ENCODE measurements at regions not wholly inside any gene's neighbourhood (a gene's known extent, or its start where the extent isn't known, plus 50 kb on each side); places are given as distances from the start of the nearest gene placed in this dataset.
"Not testable (repeated sequence)": the region's sequence is repeated elsewhere in the genome, so short reads cannot be mapped to it uniquely, and the experiment has no call there.

- Histone ChIP-seq H3K4me1 (no peaks in the 10 kb centered on the region), H3K36me3 (replicated peaks) (no peaks in the 10 kb centered on the region), H3K4me3 (no peak overlapping the region), H3K9me3 (no peaks in the 10 kb centered on the region), H3K27me3 (ENCODE audit: low read depth) (no peaks in the 10 kb centered on the region)
- in situ Hi-C loops (cut with MboI; ENCODE audit: low sequenced_read_pairs), result loop anchor here (25.0 kb wide), 1 partner anchor 524 kb away; no protein-coding TSS in a partner anchor
- DNase-seq (ENCODE audit: low spot score in 2 of 2), result no peak
Observed at GRCh38 chr2:133888621-133889219, 320.5 kb upstream of the NCKAP5 start.

GRCh38 chr2:133892352-133892913 lies 324.2 kb upstream of the NCKAP5 start:
- in situ Hi-C loops (cut with MboI; ENCODE audit: low sequenced_read_pairs), result loop anchor here (25.0 kb wide), 1 partner anchor 520 kb away; no protein-coding TSS in a partner anchor

GRCh38 chr2:133894429-133894828 lies 326.2 kb upstream of the NCKAP5 start:
- no peaks in the 10 kb centered on the region for H3K27me3 ChIP-seq (ENCODE audit: low read depth)
- H3K36me3 ChIP-seq (replicated peaks), result no peaks in the 10 kb centered on the region
- no peak for DNase-seq (ENCODE audit: low spot score in 2 of 2)
- no peak overlapping the region for H3K4me3 ChIP-seq
- no peaks in the 10 kb centered on the region for H3K4me1 ChIP-seq
- no peaks in the 10 kb centered on the region for H3K9me3 ChIP-seq
- in situ Hi-C loops (cut with MboI; ENCODE audit: low sequenced_read_pairs), result loop anchor here (25.0 kb wide), 1 partner anchor 518 kb away; no protein-coding TSS in a partner anchor

More at GRCh38 chr2:133892352-133892913, 324.2 kb upstream of the NCKAP5 start:
- Histone ChIP-seq H3K36me3 (replicated peaks) (no peaks in the 10 kb centered on the region), H3K4me3 (no peak overlapping the region), H3K27me3 (ENCODE audit: low read depth) (no peaks in the 10 kb centered on the region), H3K9me3 (no peaks in the 10 kb centered on the region), H3K4me1 (no peaks in the 10 kb centered on the region)
- DNase-seq (ENCODE audit: low spot score in 2 of 2), result no peak

GRCh38 chr2:133897838-133898237 lies 329.6 kb upstream of the NCKAP5 start:
- not testable (repeated sequence) for H3K36me3 ChIP-seq (replicated peaks); DNase-seq (ENCODE audit: low spot score in 2 of 2); H3K4me3 ChIP-seq; H3K27me3 ChIP-seq (ENCODE audit: low read depth); H3K4me1 ChIP-seq; H3K9me3 ChIP-seq
- in situ Hi-C loops (cut with MboI; ENCODE audit: low sequenced_read_pairs), result loop anchor here (25.0 kb wide), 1 partner anchor 514 kb away; no protein-coding TSS in a partner anchor

GRCh38 chr2:133900909-133901308 lies 332.6 kb upstream of the NCKAP5 start:
- no peak for DNase-seq (ENCODE audit: low spot score in 2 of 2)

GRCh38 chr2:133906396-133906795 lies 338.1 kb upstream of the NCKAP5 start:
- in situ Hi-C loops (cut with MboI; ENCODE audit: low sequenced_read_pairs), result no loop called here
- Histone ChIP-seq H3K4me3 (no peak overlapping the region), H3K4me1 (no peaks in the 10 kb centered on the region), H3K27me3 (ENCODE audit: low read depth) (no peaks in the 10 kb centered on the region), H3K9me3 (no peaks in the 10 kb centered on the region), H3K36me3 (replicated peaks) (no peaks in the 10 kb centered on the region)
- no peak for DNase-seq (ENCODE audit: low spot score in 2 of 2)

More at GRCh38 chr2:133900909-133901308, 332.6 kb upstream of the NCKAP5 start:
- in situ Hi-C loops (cut with MboI; ENCODE audit: low sequenced_read_pairs), result no loop called here
- Histone ChIP-seq H3K36me3 (replicated peaks) (no peaks in the 10 kb centered on the region), H3K4me1 (no peaks in the 10 kb centered on the region), H3K27me3 (ENCODE audit: low read depth) (no peaks in the 10 kb centered on the region), H3K4me3 (no peak overlapping the region), H3K9me3 (no peaks in the 10 kb centered on the region)

- Histone ChIP-seq H3K4me1 (no peaks in the 10 kb centered on the region), H3K36me3 (replicated peaks) (no peaks in the 10 kb centered on the region), H3K27me3 (ENCODE audit: low read depth) (no peaks in the 10 kb centered on the region), H3K4me3 (no peak overlapping the region), H3K9me3 (no peaks in the 10 kb centered on the region)
- in situ Hi-C loops (cut with MboI; ENCODE audit: low sequenced_read_pairs), result no loop called here
- DNase-seq (ENCODE audit: low spot score in 2 of 2), result no peak
Observed at GRCh38 chr2:133906926-133907325, 338.7 kb upstream of the NCKAP5 start.

GRCh38 chr2:133908171-133908570 lies 339.9 kb upstream of the NCKAP5 start:
- Histone ChIP-seq H3K4me1 (no peaks in the 10 kb centered on the region), H3K4me3 (no peak overlapping the region), H3K36me3 (replicated peaks) (no peaks in the 10 kb centered on the region), H3K27me3 (ENCODE audit: low read depth) (no peaks in the 10 kb centered on the region), H3K9me3 (no peaks in the 10 kb centered on the region)
- DNase-seq (ENCODE audit: low spot score in 2 of 2), result no peak
- in situ Hi-C loops (cut with MboI; ENCODE audit: low sequenced_read_pairs), result no loop called here

- DNase-seq (ENCODE audit: low spot score in 2 of 2), result no peak
- in situ Hi-C loops (cut with MboI; ENCODE audit: low sequenced_read_pairs), result no loop called here
- Histone ChIP-seq H3K27me3 (ENCODE audit: low read depth) (no peaks in the 10 kb centered on the region), H3K4me1 (no peaks in the 10 kb centered on the region), H3K9me3 (no peaks in the 10 kb centered on the region), H3K36me3 (replicated peaks) (no peaks in the 10 kb centered on the region), H3K4me3 (no peak overlapping the region)
Observed at GRCh38 chr2:133918141-133918540, 335.7 kb upstream of the MGAT5 start.

- no peak for DNase-seq (ENCODE audit: low spot score in 2 of 2)
- in situ Hi-C loops (cut with MboI; ENCODE audit: low sequenced_read_pairs), result no loop called here
- Histone ChIP-seq H3K4me3 (no peak overlapping the region), H3K36me3 (replicated peaks) (no peaks in the 10 kb centered on the region), H3K4me1 (no peaks in the 10 kb centered on the region), H3K27me3 (ENCODE audit: low read depth) (no peaks in the 10 kb centered on the region), H3K9me3 (no peaks in the 10 kb centered on the region)
Observed at GRCh38 chr2:133919285-133919684, 334.6 kb upstream of the MGAT5 start.

- no peak for DNase-seq (ENCODE audit: low spot score in 2 of 2)
- in situ Hi-C loops (cut with MboI; ENCODE audit: low sequenced_read_pairs), result no loop called here
Observed at GRCh38 chr2:133927894-133928293, 326.0 kb upstream of the MGAT5 start.

GRCh38 chr2:133936096-133936495 lies 317.8 kb upstream of the MGAT5 start:
- no peaks in the 10 kb centered on the region for H3K36me3 ChIP-seq (replicated peaks)
- H3K4me1 ChIP-seq, result no peaks in the 10 kb centered on the region
- DNase-seq (ENCODE audit: low spot score in 2 of 2), result no peak
- H3K27me3 ChIP-seq (ENCODE audit: low read depth), result no peaks in the 10 kb centered on the region; the same call in 1 of the 2 replicates
- no peaks in the 10 kb centered on the region for H3K9me3 ChIP-seq
- in situ Hi-C loops (cut with MboI; ENCODE audit: low sequenced_read_pairs), result no loop called here
- no peak overlapping the region for H3K4me3 ChIP-seq

More at GRCh38 chr2:133927894-133928293, 326.0 kb upstream of the MGAT5 start:
- Histone ChIP-seq H3K9me3 (no peaks in the 10 kb centered on the region), H3K36me3 (replicated peaks) (no peaks in the 10 kb centered on the region), H3K4me1 (no peaks in the 10 kb centered on the region), H3K4me3 (no peak overlapping the region), H3K27me3 (ENCODE audit: low read depth) (no peaks in the 10 kb centered on the region)

- no peaks in the 10 kb centered on the region for H3K36me3 ChIP-seq (replicated peaks)
- H3K27me3 ChIP-seq (ENCODE audit: low read depth), result no peaks in the 10 kb centered on the region; the same call in 1 of the 2 replicates
- no peak overlapping the region for H3K4me3 ChIP-seq
- in situ Hi-C loops (cut with MboI; ENCODE audit: low sequenced_read_pairs), result no loop called here
- DNase-seq (ENCODE audit: low spot score in 2 of 2), result no peak
- no peaks in the 10 kb centered on the region for H3K9me3 ChIP-seq
- H3K4me1 ChIP-seq, result no peaks in the 10 kb centered on the region
Observed at GRCh38 chr2:133936601-133937000, 317.3 kb upstream of the MGAT5 start.

- no peaks in the 10 kb centered on the region for H3K4me1 ChIP-seq
- no peak overlapping the region for H3K4me3 ChIP-seq
- no peaks in the 10 kb centered on the region for H3K9me3 ChIP-seq
- DNase-seq (ENCODE audit: low spot score in 2 of 2), result no peak
- H3K36me3 ChIP-seq (replicated peaks), result no peaks in the 10 kb centered on the region
- no peaks in the 10 kb centered on the region; the same call in 1 of the 2 replicates for H3K27me3 ChIP-seq (ENCODE audit: low read depth)
- in situ Hi-C loops (cut with MboI; ENCODE audit: low sequenced_read_pairs), result no loop called here
Observed at GRCh38 chr2:133937669-133938068, 316.2 kb upstream of the MGAT5 start.
